Gastroesophageal sphincter (tissue), 3 donors: ENCODE measurements at regions not wholly inside any gene's neighbourhood (a gene's known extent, or its start where the extent isn't known, plus 50 kb on each side); places are given as distances from the start of the nearest gene placed in this dataset.

Source experiments
- POLR2A ChIP-seq, 2 donors: fragments of 450-650 bp; IDR thresholded peaks; one replicate each; pipeline ENCODE4 v1.6.1; 2017; ENCODE audit warnings: antibody characterized with exemption in 2 of 2, mild to moderate bottlenecking in 2 of 2, moderate library complexity in 1 of 2
- POLR2AphosphoS5 ChIP-seq: sonication (generic); formaldehyde crosslinking; IDR thresholded peaks from one replicate; pipeline ENCODE4 v1.6.1; 2017; ENCODE audit warnings: antibody characterized with exemption
- TF ChIP-seq, protein P1 (sequence below), 4 experiments: fragments of 200-600 bp in 2 of 4; fragments of 450-650 bp in 2 of 4; sonication (generic) in 1 of 4; IDR thresholded peaks; one replicate each; pipeline ENCODE4 v1.5.1; 2017 to 2019; ENCODE audit warnings: antibody characterized with exemption in 4 of 4, mild to moderate bottlenecking in 2 of 4, moderate library complexity in 2 of 4

DNA sequence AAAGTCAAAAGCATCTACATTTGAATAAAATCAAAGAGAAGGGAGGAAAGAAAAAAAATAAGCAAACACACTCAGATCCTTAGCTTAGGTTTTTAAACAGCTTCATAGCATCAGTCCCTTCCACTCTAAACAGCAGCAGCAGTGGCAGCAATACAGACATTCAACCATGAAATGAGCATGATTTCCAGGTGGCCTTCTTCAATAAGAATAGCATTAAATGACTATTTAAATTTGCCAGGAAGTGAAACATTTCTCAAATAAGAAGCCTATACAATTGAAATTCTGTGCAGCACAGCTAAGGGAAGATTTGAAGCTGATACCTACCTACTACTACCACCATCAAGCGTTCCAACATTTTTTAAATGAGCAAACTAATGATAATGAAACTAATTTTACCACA is 138.1 kb upstream of the REG3G start:
- TF ChIP-seq, protein P1, sequence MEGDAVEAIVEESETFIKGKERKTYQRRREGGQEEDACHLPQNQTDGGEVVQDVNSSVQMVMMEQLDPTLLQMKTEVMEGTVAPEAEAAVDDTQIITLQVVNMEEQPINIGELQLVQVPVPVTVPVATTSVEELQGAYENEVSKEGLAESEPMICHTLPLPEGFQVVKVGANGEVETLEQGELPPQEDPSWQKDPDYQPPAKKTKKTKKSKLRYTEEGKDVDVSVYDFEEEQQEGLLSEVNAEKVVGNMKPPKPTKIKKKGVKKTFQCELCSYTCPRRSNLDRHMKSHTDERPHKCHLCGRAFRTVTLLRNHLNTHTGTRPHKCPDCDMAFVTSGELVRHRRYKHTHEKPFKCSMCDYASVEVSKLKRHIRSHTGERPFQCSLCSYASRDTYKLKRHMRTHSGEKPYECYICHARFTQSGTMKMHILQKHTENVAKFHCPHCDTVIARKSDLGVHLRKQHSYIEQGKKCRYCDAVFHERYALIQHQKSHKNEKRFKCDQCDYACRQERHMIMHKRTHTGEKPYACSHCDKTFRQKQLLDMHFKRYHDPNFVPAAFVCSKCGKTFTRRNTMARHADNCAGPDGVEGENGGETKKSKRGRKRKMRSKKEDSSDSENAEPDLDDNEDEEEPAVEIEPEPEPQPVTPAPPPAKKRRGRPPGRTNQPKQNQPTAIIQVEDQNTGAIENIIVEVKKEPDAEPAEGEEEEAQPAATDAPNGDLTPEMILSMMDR (IDR thresholded peaks at IDR 0.05) = no peak
- TF ChIP-seq POLR2A (IDR thresholded peaks at IDR 0.05) = no peak
- TF ChIP-seq POLR2AphosphoS5 = no peak
